GM18951 (cell line): ENCODE measurements at regions not wholly inside any gene's neighbourhood (a gene's known extent, or its start where the extent isn't known, plus 50 kb on each side); places are given as distances from the start of the nearest gene placed in this dataset.
"Not testable (repeated sequence)": the region's sequence is repeated elsewhere in the genome, so short reads cannot be mapped to it uniquely, and the experiment has no call there.

Experiments
- POLR2A ChIP-seq: IDR thresholded peaks from 4 replicates; pipeline ENCODE4 v1.6.1; 2011; ENCODE audit warnings: mild to moderate bottlenecking; ENCODE audit not compliant: insufficient read length, insufficient read depth; ENCODE audit errors: extremely low read depth
- in situ Hi-C: fragments of 300-500 bp; cut with MboI; formaldehyde crosslinking; loops from one replicate; pipeline ENCODE4 v1.12.0; 2022; ENCODE audit warnings: low sequenced_read_pairs, mixed read lengths, inconsistent platforms; ENCODE audit not compliant: unreplicated experiment

DNA sequence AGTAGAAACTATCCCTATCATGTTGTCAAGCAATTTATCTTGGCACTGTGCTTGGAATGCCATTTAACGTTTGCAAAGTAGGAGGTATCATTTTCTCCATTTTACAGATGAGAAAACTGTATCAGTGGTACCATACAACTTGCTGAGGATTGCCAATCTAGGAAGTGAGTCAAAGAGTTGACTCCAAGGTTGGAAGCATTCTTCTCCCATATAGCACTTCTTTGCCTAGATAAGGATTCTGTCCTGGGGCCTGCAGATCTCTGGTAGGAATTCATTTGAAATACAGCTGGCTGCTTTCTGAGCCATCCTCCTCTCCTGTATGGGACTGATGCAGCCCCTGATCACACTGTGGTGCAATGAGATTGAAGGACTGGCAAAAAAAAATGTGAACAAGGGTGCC is 170.2 kb downstream of the ALDH1A2 start:
- in situ Hi-C loops, result no loop called here
- TF ChIP-seq POLR2A, result no peak

GRCh38 chr15:57896114-57896513 is 169.4 kb downstream of the ALDH1A2 start:
- TF ChIP-seq POLR2A, result no peak
- in situ Hi-C loops, result no loop called here

- in situ Hi-C loops, result not testable (repeated sequence)
Observed at GRCh38 chr15:57896899-57897298, 168.6 kb downstream of the ALDH1A2 start.

DNA sequence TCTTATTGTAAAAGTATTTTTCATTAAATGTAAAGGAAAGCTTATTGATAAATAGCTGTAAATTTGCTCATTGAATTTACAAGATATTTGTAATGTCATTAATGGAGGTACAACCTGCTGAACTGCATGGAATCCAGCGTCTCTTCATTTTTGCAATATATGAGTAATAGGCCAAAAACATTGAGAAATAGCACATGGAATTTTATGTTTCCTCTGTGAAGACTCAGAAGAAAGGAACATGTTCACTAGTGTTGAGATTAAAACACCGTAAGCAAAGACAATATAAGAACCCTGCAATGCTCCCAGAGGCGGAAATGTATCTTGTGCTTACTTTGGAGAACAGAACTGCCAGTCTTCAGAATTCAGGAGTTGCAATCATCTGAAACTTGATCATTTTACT is 167.6 kb downstream of the ALDH1A2 start:
- no peak for TF ChIP-seq POLR2A
- in situ Hi-C loops, result no loop called here

- TF ChIP-seq POLR2A, result no peak
- in situ Hi-C loops, result no loop called here
Observed at GRCh38 chr15:57902155-57902554, 163.4 kb downstream of the ALDH1A2 start.
